Heart left ventricle (tissue), 16 donors: ENCODE measurements at regions not wholly inside any gene's neighbourhood (a gene's known extent, or its start where the extent isn't known, plus 50 kb on each side); places are given as distances from the start of the nearest gene placed in this dataset.

Source experiments
- ATAC-seq, 4 donors: fragments of 200-7000 bp; cut with Tn5 transposase; one replicate each; pipeline ENCODE4 v1.9.1; 2020 to 2022; ENCODE audit warnings: moderate library complexity in 4 of 4, mild to moderate bottlenecking in 3 of 4, moderate number of reproducible peaks in 1 of 4
- DNase-seq, 5 donors: peaks; one replicate each; pipeline ENCODE4 v3.0.0-alpha.2; 2020
- H3K27ac ChIP-seq, 12 donors: fragments of 200-600 bp; sonication (generic) in 4 of 12; one replicate each; pipeline versions ENCODE4 v1.5.0 to v1.8.0; 2016 to 2022; ENCODE audit warnings: mild to moderate bottlenecking in 2 of 12
- H3K27me3 ChIP-seq, 9 donors: fragments of 200-600 bp; sonication (generic) in 2 of 9; one replicate each; pipeline versions ENCODE4 v1.5.1 to v1.8.0; 2016 to 2022; ENCODE audit warnings: mild to moderate bottlenecking in 3 of 9
- H3K36me3 ChIP-seq, 9 donors: fragments of 200-600 bp; sonication (generic) in 2 of 9; one replicate each; pipeline versions ENCODE4 v1.5.0 to v1.8.0; 2018 to 2022; ENCODE audit warnings: mild to moderate bottlenecking in 2 of 9
- H3K4me1 ChIP-seq, 12 donors: fragments of 200-600 bp; sonication (generic) in 4 of 12; one replicate each; pipeline versions ENCODE4 v1.5.0 to v1.8.0; 2016 to 2022; ENCODE audit warnings: mild to moderate bottlenecking in 3 of 12
- H3K4me3 ChIP-seq, 12 donors: fragments of 200-600 bp; sonication (generic) in 4 of 12; one replicate each; pipeline versions ENCODE4 v1.5.0 to v1.8.0; 2017 to 2022; ENCODE audit warnings: mild to moderate bottlenecking in 9 of 12, moderate library complexity in 4 of 12
- H3K9me3 ChIP-seq, 12 donors: fragments of 200-600 bp; sonication (generic) in 4 of 12; one replicate each; pipeline versions ENCODE4 v1.5.0 to v1.8.0; 2016 to 2022; ENCODE audit warnings: mild to moderate bottlenecking in 1 of 12
- POLR2A ChIP-seq, 2 donors: fragments of 450-650 bp; IDR thresholded peaks; one replicate each; pipeline ENCODE4 v1.6.1; 2017; ENCODE audit warnings: antibody characterized with exemption in 2 of 2, mild to moderate bottlenecking in 2 of 2, moderate library complexity in 2 of 2
- WGBS, 4 donors: extraction: QIAGEN DNeasy Blood & Tissue Kit in 2 of 4; methylation state at CpG; one replicate each; pipeline versions ENCODE4 v1.1.5 to v1.1.7; 2013 to 2018; 5-methylcytosine and 5-hydroxymethylcytosine counted together
- intact Hi-C, 10 donors: fragments of 100-400 bp; cut with DNase I; formaldehyde crosslinking; loops; one replicate each; pipeline versions ENCODE4 v1.11.1 to v1.14.2; 2022
- TF ChIP-seq, protein P1 (sequence below), 12 donors: fragments of 200-600 bp; sonication (generic) in 4 of 12; IDR thresholded peaks; one replicate each; pipeline versions ENCODE4 v1.5.0 to v1.8.0; 2018 to 2022; ENCODE audit warnings: antibody characterized with exemption in 12 of 12, mild to moderate bottlenecking in 5 of 12
- donor health status: ischemic (EF 13 %, LVEDD 7.1; RV severe dilation, severe dysfunction).
- donor health status: healthy with polysubstance abuse.
- donor health status: DM: no; HTN: yes; CAD: no.
- donor health status: DM: no; HTN: no; CAD: no.
- donor health status: ischemic (EF 25% LVEDD 6.9; RV normal size, moderate dysfunction).
- donor health status: ischemic (EF 25% LVEDD 5.7; RV mildly dilated, moderate dysfunction).
- donor health status: healthy.
- donor health status: DM: yes; HTN: yes; CAD: no.
- donor health status: ischemic (EF 35%, LVEDD 5.7; RV mildly dilated, moderate dysfunction).
- donor health status: nonischemic (EF 11% LVEDD 7.7; RV severe dilation, severe dysfunction).
- donor health status: DM: yes; HTN: yes; CAD: no.
- donor health status: PGD.
- donor health status: ischemic (EF 29% LVEDD 5.4; RV normal size, mild dysfunction).
- donor health status: nonischemic (EF 23%, LVEDD 6.1; RV moderate dilation, normal function).

DNA sequence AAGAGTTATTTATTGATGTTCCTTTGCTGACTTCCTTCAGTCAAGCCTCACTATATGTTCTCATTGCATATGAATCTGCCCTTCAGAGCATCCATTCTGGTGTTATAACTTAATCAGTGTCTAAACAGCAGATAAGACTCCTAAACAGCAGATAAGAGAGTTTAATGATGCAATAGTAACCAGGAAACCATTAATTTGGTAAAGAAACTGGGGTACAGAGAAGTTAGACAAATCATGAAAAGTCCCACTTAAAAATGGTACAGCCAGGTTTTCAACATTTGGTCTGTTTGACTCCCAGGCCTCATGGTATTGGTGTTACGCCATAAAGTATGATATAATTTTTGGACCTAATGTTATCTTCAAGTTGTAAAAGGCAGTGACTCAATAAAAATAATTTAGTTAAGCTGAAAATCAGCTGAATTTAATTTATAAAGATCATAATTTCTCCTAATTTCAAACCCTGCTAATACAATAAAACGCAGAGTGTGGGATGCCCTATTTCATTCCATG, 127.4 kb upstream of the DST start:
- TF ChIP-seq, protein P1, sequence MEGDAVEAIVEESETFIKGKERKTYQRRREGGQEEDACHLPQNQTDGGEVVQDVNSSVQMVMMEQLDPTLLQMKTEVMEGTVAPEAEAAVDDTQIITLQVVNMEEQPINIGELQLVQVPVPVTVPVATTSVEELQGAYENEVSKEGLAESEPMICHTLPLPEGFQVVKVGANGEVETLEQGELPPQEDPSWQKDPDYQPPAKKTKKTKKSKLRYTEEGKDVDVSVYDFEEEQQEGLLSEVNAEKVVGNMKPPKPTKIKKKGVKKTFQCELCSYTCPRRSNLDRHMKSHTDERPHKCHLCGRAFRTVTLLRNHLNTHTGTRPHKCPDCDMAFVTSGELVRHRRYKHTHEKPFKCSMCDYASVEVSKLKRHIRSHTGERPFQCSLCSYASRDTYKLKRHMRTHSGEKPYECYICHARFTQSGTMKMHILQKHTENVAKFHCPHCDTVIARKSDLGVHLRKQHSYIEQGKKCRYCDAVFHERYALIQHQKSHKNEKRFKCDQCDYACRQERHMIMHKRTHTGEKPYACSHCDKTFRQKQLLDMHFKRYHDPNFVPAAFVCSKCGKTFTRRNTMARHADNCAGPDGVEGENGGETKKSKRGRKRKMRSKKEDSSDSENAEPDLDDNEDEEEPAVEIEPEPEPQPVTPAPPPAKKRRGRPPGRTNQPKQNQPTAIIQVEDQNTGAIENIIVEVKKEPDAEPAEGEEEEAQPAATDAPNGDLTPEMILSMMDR (IDR thresholded peaks at IDR 0.05), result no peak
- TF ChIP-seq POLR2A (IDR thresholded peaks at IDR 0.05), result no peak
- ATAC-seq, result peak in 1 of 4 donors; percentile 29
- 78 to 90% (median 85%) methylated on average over 2 of the region's 2 CpGs for WGBS, 4 donors
- Histone ChIP-seq H3K36me3 (no peaks in the 10 kb centered on the region), H3K27ac (peak overlapping the region in 10 of 12 donors; percentile 23 to 78 (median 67)), H3K27me3 (no peaks in the 10 kb centered on the region), H3K4me3 (no peak overlapping the region), H3K4me1 (peaks cover 0 to 86% (median 63%) of the 10 kb centered on the region in 12 donors), H3K9me3 (no peaks in the 10 kb centered on the region)
- intact Hi-C loops, result loop anchor here in 1 of 10 donors (5.0 kb wide), 1 partner anchor 72 kb away; no protein-coding TSS in a partner anchor
- DNase-seq, result no peak

DNA sequence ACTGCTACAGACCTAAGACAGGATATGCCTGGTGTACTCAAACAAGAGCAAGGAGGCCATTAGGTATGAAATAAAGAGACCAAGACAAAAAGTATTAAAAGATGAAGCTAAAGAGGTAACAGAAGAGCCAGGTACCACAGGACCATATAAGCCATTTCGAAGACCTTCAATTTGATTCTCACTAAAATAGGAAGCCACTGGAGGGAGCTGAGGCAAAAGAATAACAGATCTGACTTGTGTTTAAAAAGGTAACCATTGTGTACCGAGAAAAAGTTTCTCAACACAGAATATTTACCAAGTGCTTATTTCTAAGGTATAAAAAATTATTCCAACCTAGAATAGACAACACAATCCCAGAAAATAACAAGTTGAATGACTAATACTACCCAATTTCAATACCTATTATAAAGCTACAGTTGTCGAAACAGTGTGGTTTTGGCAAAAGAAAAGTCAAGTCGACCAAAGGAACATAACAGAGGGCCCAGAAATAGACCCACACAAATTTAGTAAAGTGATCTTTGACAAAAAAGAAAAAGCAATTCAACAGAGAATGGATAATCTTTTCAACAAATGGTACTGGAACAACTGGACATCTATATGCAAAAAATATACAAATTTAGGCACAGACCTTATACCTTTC, 125.3 kb upstream of the DST start:
- no peaks in the 10 kb centered on the region for H3K27me3 ChIP-seq
- no peak for TF ChIP-seq POLR2A (IDR thresholded peaks at IDR 0.05)
- TF ChIP-seq, protein P1 (IDR thresholded peaks at IDR 0.05), result peak in 7 of 12 donors; percentile 18 to 44 (median 30)
- no peak overlapping the region for H3K4me3 ChIP-seq
- no peak for DNase-seq
- peak overlapping the region in 7 of 12 donors; percentile 11 to 77 (median 25) for H3K27ac ChIP-seq
- no peaks in the 10 kb centered on the region for H3K36me3 ChIP-seq
- ATAC-seq, result peak in 2 of 4 donors; percentile 19 to 48
- H3K9me3 ChIP-seq, result no peaks in the 10 kb centered on the region
- 51 to 62% (median 57%) methylated on average over 4 of the region's 4 CpGs for WGBS, 4 donors
- H3K4me1 ChIP-seq, result peaks cover 0 to 96% (median 69%) of the 10 kb centered on the region in 12 donors
- intact Hi-C loops, result loop anchor here in 9 of 10 donors (1.0 to 5.0 kb wide), 7 partner anchors 61 to 84 kb away; no protein-coding TSS in a partner anchor

DNA sequence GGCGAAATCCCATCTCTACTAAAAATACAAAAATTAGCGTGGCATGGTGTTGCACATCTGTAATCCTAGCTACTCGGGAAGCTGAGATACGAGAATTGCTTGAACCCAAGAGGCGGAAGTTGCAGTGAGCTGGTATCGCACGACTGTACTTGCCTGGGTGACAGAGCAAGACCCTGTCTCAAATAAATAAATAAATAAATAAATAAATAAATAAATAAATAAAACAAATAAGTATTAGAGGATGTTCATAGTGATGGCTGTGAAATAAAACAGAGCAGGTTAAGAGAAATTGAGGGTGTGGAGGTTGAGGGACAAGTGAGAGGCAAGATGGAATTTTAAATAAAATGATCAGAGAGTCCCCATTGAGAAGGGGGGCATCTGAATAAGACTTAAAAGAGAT, 124.7 kb upstream of the DST start:
- H3K4me3 ChIP-seq, result no peak overlapping the region

DNA sequence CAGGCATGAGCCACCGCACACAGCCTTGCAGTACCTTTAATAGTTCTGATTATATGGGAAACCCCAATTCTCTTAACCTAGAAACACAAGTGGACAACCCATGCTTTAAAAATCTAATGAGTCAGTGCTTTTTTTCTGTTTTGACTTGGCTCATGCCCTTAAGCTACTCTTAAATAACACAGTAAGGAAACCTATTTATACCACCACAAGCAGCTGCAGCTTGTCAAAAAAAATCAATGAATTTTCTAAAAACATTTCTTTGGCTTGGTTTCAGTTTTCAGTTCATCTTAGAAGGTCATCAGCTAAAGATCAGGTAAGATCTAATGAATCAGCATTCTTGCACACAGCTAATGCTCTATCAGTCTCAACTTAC, 124.1 kb upstream of the DST start:
- intact Hi-C loops, result loop anchor here in 6 of 10 donors (2.0 to 5.0 kb wide), 5 partner anchors 59 to 86 kb away; no protein-coding TSS in a partner anchor
- no peak overlapping the region for H3K4me3 ChIP-seq
- H3K27me3 ChIP-seq, result no peaks in the 10 kb centered on the region
- no peaks in the 10 kb centered on the region for H3K9me3 ChIP-seq
- no peak for TF ChIP-seq POLR2A (IDR thresholded peaks at IDR 0.05)
- TF ChIP-seq, protein P1 (IDR thresholded peaks at IDR 0.05), result no peak
- H3K36me3 ChIP-seq, result no peaks in the 10 kb centered on the region
- H3K27ac ChIP-seq, result peak overlapping the region in 2 of 12 donors; percentile 12 to 22
- peaks cover 0 to 85% (median 59%) of the 10 kb centered on the region in 12 donors for H3K4me1 ChIP-seq
- ATAC-seq (no peak), DNase-seq (no peak)
- WGBS, 4 donors, result 76 to 91% (median 84%) methylated on average over 1 of the region's 1 CpG

More for the DNA sequence above, 124.7 kb upstream of the DST start:
- intact Hi-C loops, result loop anchor here in 6 of 10 donors (2.0 to 5.0 kb wide), 5 partner anchors 60 to 85 kb away; no protein-coding TSS in a partner anchor
- H3K9me3 ChIP-seq, result no peaks in the 10 kb centered on the region
- H3K27me3 ChIP-seq, result no peaks in the 10 kb centered on the region
- H3K36me3 ChIP-seq, result no peaks in the 10 kb centered on the region
- H3K27ac ChIP-seq, result peak overlapping the region in 3 of 12 donors; percentile 19 to 77 (median 25)
- DNase-seq (no peak), ATAC-seq (no peak)
- H3K4me1 ChIP-seq, result peaks cover 0 to 90% (median 64%) of the 10 kb centered on the region in 12 donors
- TF ChIP-seq POLR2A (IDR thresholded peaks at IDR 0.05), result no peak
- TF ChIP-seq, protein P1 (IDR thresholded peaks at IDR 0.05), result no peak
- WGBS, 4 donors, result 88 to 93% (median 91%) methylated on average over 7 of the region's 7 CpGs
